ENCODE measurements at regions not wholly inside any gene's neighbourhood (a gene's known extent, or its start where the extent isn't known, plus 50 kb on each side); places are given as distances from the start of the nearest gene placed in this dataset.

GRCh38 chr5:176734756-176735342, 75.5 kb upstream of the UNC5A start:
- H3K9me3 Mint-ChIP-seq = no peaks in the 10 kb centered on the region
- TF ChIP-seq CTCF (IDR thresholded peaks at IDR 0.05; ENCODE audit: unreplicated experiment in 3 of 3) = no peak
- H3K27me3 Mint-ChIP-seq (ENCODE audit: low read depth) = peaks cover 45% of the 10 kb centered on the region
- no peak overlapping the region for H3K4me3 Mint-ChIP-seq
- peaks cover 35% of the 10 kb centered on the region for H3K4me1 Mint-ChIP-seq
- H3K36me3 Mint-ChIP-seq (ENCODE audit: low read depth) = no peaks in the 10 kb centered on the region
- H3K27ac Mint-ChIP-seq = peak overlapping the region in 1 of 3 experiments; percentile 27

- H3K9me3 Mint-ChIP-seq = no peaks in the 10 kb centered on the region
- no peaks in the 10 kb centered on the region for H3K36me3 Mint-ChIP-seq (ENCODE audit: low read depth)
- TF ChIP-seq CTCF (IDR thresholded peaks at IDR 0.05; ENCODE audit: unreplicated experiment in 3 of 3) = no peak
- peaks cover 44% of the 10 kb centered on the region for H3K27me3 Mint-ChIP-seq (ENCODE audit: low read depth)
- H3K27ac Mint-ChIP-seq = peak overlapping the region in 1 of 3 experiments; percentile 89
- H3K4me1 Mint-ChIP-seq = peaks cover 38% of the 10 kb centered on the region
- H3K4me3 Mint-ChIP-seq = no peak overlapping the region
Observed at GRCh38 chr5:176735383-176736265, 74.7 kb upstream of the UNC5A start.

- no peak overlapping the region for H3K4me3 Mint-ChIP-seq
- H3K4me1 Mint-ChIP-seq = peaks cover 38% of the 10 kb centered on the region
- no peak for TF ChIP-seq CTCF (IDR thresholded peaks at IDR 0.05; ENCODE audit: unreplicated experiment in 3 of 3)
- H3K27ac Mint-ChIP-seq = peak overlapping the region; percentile 77 to 89 (median 86)
- H3K9me3 Mint-ChIP-seq = no peaks in the 10 kb centered on the region
- H3K27me3 Mint-ChIP-seq (ENCODE audit: low read depth) = peaks cover 45% of the 10 kb centered on the region
- H3K36me3 Mint-ChIP-seq (ENCODE audit: low read depth) = no peaks in the 10 kb centered on the region
Observed at GRCh38 chr5:176736301-176736930, 73.9 kb upstream of the UNC5A start.

GRCh38 chr5:176736931-176737745, 73.2 kb upstream of the UNC5A start:
- Mint-ChIP-seq H3K4me1 (peaks cover 43% of the 10 kb centered on the region), H3K27me3 (ENCODE audit: low read depth) (peaks cover 51% of the 10 kb centered on the region), H3K9me3 (no peaks in the 10 kb centered on the region), H3K4me3 (no peak overlapping the region), H3K36me3 (ENCODE audit: low read depth) (no peaks in the 10 kb centered on the region), H3K27ac (peak overlapping the region; percentile 77 to 89 (median 86))
- no peak for TF ChIP-seq CTCF (IDR thresholded peaks at IDR 0.05; ENCODE audit: unreplicated experiment in 3 of 3)

GRCh38 chr5:176737746-176738636, 72.4 kb upstream of the UNC5A start:
- Mint-ChIP-seq H3K36me3 (ENCODE audit: low read depth) (no peaks in the 10 kb centered on the region), H3K4me3 (no peak overlapping the region), H3K4me1 (peaks cover 40% of the 10 kb centered on the region), H3K9me3 (no peaks in the 10 kb centered on the region), H3K27ac (peak overlapping the region in 1 of 3 experiments; percentile 89), H3K27me3 (ENCODE audit: low read depth) (peaks cover 51% of the 10 kb centered on the region)
- TF ChIP-seq CTCF (IDR thresholded peaks at IDR 0.05; ENCODE audit: unreplicated experiment in 3 of 3) = no peak
